RWPE2 (cell line): ENCODE measurements at regions not wholly inside any gene's neighbourhood (a gene's known extent, or its start where the extent isn't known, plus 50 kb on each side); places are given as distances from the start of the nearest gene placed in this dataset.

Experiments used
- ATAC-seq: fragments of 200-7000 bp; cut with Tn5 transposase; 3 replicates; pipeline ENCODE4 v1.9.1; 2021; ENCODE audit warnings: low read depth
- DNase-seq: peaks from one replicate; pipeline ENCODE4 v3.0.0-alpha.2; 2020; ENCODE audit warnings: low spot score
- H3K27ac ChIP-seq: fragments of 450-650 bp; 2 replicates; pipeline ENCODE4 v1.5.1; 2017; ENCODE audit warnings: mild to moderate bottlenecking; ENCODE audit not compliant: poor library complexity, severe bottlenecking
- H3K27me3 ChIP-seq: fragments of 250-450 bp; sonication (Bioruptor Pico); 2 replicates; pipeline ENCODE4 v1.5.1; 2021; ENCODE audit warnings: mild to moderate bottlenecking, moderate library complexity; ENCODE audit not compliant: insufficient read depth, poor library complexity, severe bottlenecking
- H3K36me3 ChIP-seq: fragments of 250-450 bp; sonication (Bioruptor Pico); 2 replicates; pipeline ENCODE4 v1.5.1; 2020; ENCODE audit warnings: low read depth, mild to moderate bottlenecking, moderate library complexity
- H3K4me1 ChIP-seq: fragments of 250-450 bp; sonication (Bioruptor Pico); 2 replicates; pipeline ENCODE4 v1.5.1; 2021; ENCODE audit warnings: mild to moderate bottlenecking, moderate library complexity; ENCODE audit not compliant: insufficient read depth, poor library complexity, severe bottlenecking
- H3K4me3 ChIP-seq: fragments of 250-450 bp; sonication (Bioruptor Pico); 2 replicates; pipeline ENCODE4 v1.5.1; 2021; ENCODE audit warnings: mild to moderate bottlenecking, moderate library complexity; ENCODE audit not compliant: severe bottlenecking
- H3K9me3 ChIP-seq: fragments of 250-450 bp; sonication (Bioruptor Pico); 2 replicates; pipeline ENCODE4 v1.5.1; 2021; ENCODE audit warnings: mild to moderate bottlenecking, moderate library complexity; ENCODE audit not compliant: severe bottlenecking
- CTCF ChIP-seq: fragments of 450-650 bp; IDR thresholded peaks from one replicate; pipeline ENCODE4 v1.5.1; 2017; ENCODE audit warnings: mild to moderate bottlenecking, moderate library complexity; ENCODE audit not compliant: poor library complexity, severe bottlenecking

GRCh38 chr2:236928380-236929037 is 157.2 kb upstream of the COPS8 start:
- ATAC-seq: no peak
- no peaks in the 10 kb centered on the region for H3K9me3 ChIP-seq
- no peak for TF ChIP-seq CTCF
- no peaks in the 10 kb centered on the region for H3K4me1 ChIP-seq
- H3K4me3 ChIP-seq: no peak overlapping the region
- no peak overlapping the region for H3K27ac ChIP-seq
- DNase-seq: no peak
- no peaks in the 10 kb centered on the region for H3K27me3 ChIP-seq
- H3K36me3 ChIP-seq: no peaks in the 10 kb centered on the region

GRCh38 chr2:236932831-236933361 is 152.8 kb upstream of the COPS8 start:
- Histone ChIP-seq H3K27me3 (no peaks in the 10 kb centered on the region), H3K9me3 (no peaks in the 10 kb centered on the region), H3K27ac (no peak overlapping the region), H3K4me3 (no peak overlapping the region), H3K4me1 (no peaks in the 10 kb centered on the region), H3K36me3 (no peaks in the 10 kb centered on the region)
- TF ChIP-seq CTCF: no peak
- DNase-seq (no peak), ATAC-seq (no peak)

GRCh38 chr2:236934166-236934565 is 151.5 kb upstream of the COPS8 start:
- H3K4me3 ChIP-seq: no peak overlapping the region
- H3K27ac ChIP-seq: no peak overlapping the region
- no peaks in the 10 kb centered on the region for H3K4me1 ChIP-seq
- ATAC-seq (no peak), DNase-seq (no peak)
- H3K9me3 ChIP-seq: no peaks in the 10 kb centered on the region
- no peaks in the 10 kb centered on the region for H3K27me3 ChIP-seq
- TF ChIP-seq CTCF: no peak
- no peaks in the 10 kb centered on the region for H3K36me3 ChIP-seq

GRCh38 chr2:236934656-236935055 is 151.0 kb upstream of the COPS8 start:
- ATAC-seq (no peak), DNase-seq (no peak)
- H3K27me3 ChIP-seq: no peaks in the 10 kb centered on the region
- H3K4me1 ChIP-seq: no peaks in the 10 kb centered on the region
- H3K4me3 ChIP-seq: no peak overlapping the region
- no peaks in the 10 kb centered on the region for H3K9me3 ChIP-seq
- H3K27ac ChIP-seq: no peak overlapping the region
- no peaks in the 10 kb centered on the region for H3K36me3 ChIP-seq
- no peak for TF ChIP-seq CTCF

GRCh38 chr2:236935083-236935482 is 150.6 kb upstream of the COPS8 start:
- no peak for ATAC-seq
- no peak for TF ChIP-seq CTCF

More at GRCh38 chr2:236935083-236935482, 150.6 kb upstream of the COPS8 start:
- DNase-seq: no peak
- Histone ChIP-seq H3K36me3 (no peaks in the 10 kb centered on the region), H3K27me3 (no peaks in the 10 kb centered on the region), H3K9me3 (no peaks in the 10 kb centered on the region), H3K4me3 (no peak overlapping the region), H3K4me1 (no peaks in the 10 kb centered on the region), H3K27ac (no peak overlapping the region)
